HUES48 (cell line): ENCODE measurements at regions not wholly inside any gene's neighbourhood (a gene's known extent, or its start where the extent isn't known, plus 50 kb on each side); places are given as distances from the start of the nearest gene placed in this dataset.

Source experiments
- H3K27ac ChIP-seq: one replicate; pipeline ENCODE4 v1.7.0; 2013; ENCODE audit warnings: low read depth, low read length, inconsistent platforms
- H3K27me3 ChIP-seq: 2 replicates; pipeline ENCODE4 v1.6.1; 2013; ENCODE audit warnings: mild to moderate bottlenecking, low read length; ENCODE audit not compliant: control insufficient read depth, insufficient read depth
- H3K36me3 ChIP-seq: 2 replicates; pipeline ENCODE4 v1.6.1; 2013; ENCODE audit warnings: low read length; ENCODE audit not compliant: control insufficient read depth, insufficient read depth
- H3K4me1 ChIP-seq: 2 replicates; pipeline ENCODE4 v1.6.1; 2013; ENCODE audit warnings: mild to moderate bottlenecking, low read length; ENCODE audit not compliant: control insufficient read depth, insufficient read depth
- H3K4me3 ChIP-seq: 2 replicates; pipeline ENCODE4 v1.5.1; 2013; ENCODE audit warnings: mild to moderate bottlenecking, low read depth, low read length
- H3K9ac ChIP-seq: 2 replicates; pipeline ENCODE4 v1.6.1; 2013; ENCODE audit warnings: mild to moderate bottlenecking, low read depth, low read length, moderate library complexity
- H3K9me3 ChIP-seq: 2 replicates; pipeline ENCODE4 v1.6.1; 2013; ENCODE audit warnings: low read length; ENCODE audit not compliant: control insufficient read depth, insufficient read depth

DNA sequence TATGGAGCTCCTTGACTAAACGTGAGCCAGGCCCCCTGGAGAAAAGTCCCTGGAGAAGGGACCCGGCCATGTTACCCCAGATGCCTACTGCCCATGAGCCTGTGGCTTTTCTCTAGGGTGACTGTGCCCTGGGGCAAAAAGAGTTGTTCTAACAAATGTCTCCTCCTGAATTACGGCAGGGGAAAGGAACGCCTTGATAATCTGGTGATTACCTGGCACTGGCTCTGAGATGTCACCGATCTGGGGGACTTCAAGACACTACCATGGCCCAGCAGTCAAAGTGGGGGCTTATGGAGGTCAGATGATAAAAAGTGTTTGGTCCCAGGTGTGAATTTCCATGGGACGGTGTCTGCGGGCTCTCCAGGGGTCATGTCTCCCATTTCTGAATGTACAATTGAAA lies 140.7 kb downstream of the KLF13 start:
- no peaks in the 10 kb centered on the region for H3K9me3 ChIP-seq
- no peaks in the 10 kb centered on the region for H3K27me3 ChIP-seq
- H3K9ac ChIP-seq: no peak overlapping the region
- no peaks in the 10 kb centered on the region for H3K4me1 ChIP-seq
- H3K27ac ChIP-seq: no peak overlapping the region
- no peak overlapping the region for H3K4me3 ChIP-seq
- no peaks in the 10 kb centered on the region for H3K36me3 ChIP-seq

DNA sequence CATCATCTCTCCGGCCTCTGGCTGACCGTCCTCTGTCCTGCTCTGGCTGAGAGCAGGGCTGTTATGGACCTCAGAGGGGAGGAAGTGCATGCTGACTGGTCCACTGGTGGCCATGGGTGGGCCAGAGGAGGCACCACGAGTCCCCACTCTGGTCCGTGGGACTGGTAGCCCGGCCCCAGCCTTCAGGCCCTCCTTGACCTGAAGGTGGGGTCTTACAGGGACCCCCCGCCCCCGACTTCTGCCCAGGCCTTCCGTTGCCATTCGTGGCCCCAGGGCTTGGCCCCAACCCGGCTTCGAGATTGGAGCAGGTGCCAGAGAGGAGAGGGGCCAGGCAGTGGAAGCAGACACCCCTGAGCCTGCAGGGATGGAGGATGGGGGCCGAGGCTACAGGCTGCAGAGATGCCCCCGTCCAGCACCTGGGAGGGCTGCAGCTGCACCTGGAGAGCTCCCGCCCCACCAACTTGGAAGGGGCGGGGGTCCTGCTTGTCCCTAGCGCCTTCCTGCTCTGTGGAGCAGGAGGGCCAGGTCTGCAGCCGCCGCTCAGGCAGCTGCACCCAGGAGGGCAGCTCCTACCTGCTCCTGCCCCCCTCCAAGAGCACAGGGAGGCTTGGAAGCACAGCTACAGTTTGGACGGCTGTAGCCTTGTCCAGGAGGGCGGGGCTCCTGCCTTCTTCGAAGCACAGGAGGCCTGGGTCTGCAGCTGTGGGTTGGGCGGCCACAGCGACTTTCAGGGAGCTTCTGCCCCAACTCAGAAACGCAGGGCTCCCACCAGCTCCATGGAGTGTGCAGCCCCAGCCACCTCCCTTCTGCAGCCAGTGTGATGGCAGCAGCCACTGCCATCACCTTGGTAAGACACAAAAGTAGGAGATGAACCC lies 142.5 kb downstream of the KLF13 start:
- Histone ChIP-seq H3K4me3 (no peak overlapping the region), H3K27ac (no peak overlapping the region), H3K36me3 (no peaks in the 10 kb centered on the region), H3K27me3 (no peaks in the 10 kb centered on the region), H3K9me3 (no peaks in the 10 kb centered on the region), H3K9ac (no peak overlapping the region), H3K4me1 (no peaks in the 10 kb centered on the region; the same call in 1 of the 2 replicates)

DNA sequence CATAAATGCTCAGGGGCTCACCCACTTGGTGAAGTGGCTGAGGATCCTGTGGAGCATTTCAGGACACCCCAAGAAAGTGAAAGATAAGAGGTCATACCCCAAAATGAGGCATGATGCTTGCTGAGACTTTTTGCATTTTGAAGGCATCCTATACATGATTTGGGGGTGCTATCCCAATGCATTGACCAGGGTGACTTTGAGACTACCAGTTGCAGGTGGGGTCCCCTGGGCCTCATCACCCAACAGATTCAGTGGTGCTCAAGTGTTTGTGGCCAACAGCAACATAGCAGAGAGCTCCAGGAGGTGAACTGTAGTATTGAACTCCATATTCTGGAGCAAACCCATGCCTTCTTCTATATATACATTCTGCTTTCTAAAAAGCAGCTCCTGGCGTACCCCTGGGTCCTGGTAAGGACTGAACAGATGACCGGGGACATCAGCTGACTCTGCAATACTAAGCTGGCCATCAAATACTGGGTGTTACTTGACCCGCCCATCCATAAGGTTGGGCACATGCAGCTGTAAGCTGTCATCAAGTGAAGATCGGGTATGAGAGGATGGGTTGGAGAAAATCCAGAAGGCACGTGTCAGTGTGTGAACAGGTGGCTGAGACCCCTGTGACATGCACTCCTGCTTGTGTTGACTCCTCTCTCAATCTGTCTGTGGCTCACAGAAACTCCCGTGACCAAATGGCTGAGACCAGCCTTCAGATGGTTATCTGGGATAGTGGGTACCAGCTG lies 143.3 kb downstream of the KLF13 start:
- Histone ChIP-seq H3K4me1 (no peaks in the 10 kb centered on the region; the same call in 1 of the 2 replicates), H3K36me3 (no peaks in the 10 kb centered on the region), H3K4me3 (no peak overlapping the region), H3K27me3 (no peaks in the 10 kb centered on the region), H3K9ac (no peak overlapping the region), H3K9me3 (no peaks in the 10 kb centered on the region), H3K27ac (no peak overlapping the region)

DNA sequence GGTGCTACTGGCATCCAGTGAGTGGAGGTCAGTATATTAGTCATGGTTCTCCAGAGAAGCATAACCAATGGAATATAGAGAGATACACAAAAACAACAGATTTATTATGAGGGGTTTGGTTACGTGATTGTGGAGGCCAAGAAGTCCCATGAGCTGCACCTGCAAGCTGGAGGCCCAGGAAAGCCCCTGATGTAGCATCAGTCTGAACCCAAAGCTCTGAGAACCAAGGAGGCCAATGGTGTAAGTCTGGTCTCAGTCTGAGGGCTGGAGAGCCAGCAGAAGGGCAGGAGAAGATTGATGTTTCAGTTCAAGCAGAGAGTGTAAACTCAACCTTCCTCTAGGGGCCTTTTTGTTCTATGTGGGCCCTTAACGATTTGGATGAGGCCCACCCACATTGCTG lies 144.1 kb downstream of the KLF13 start:
- Histone ChIP-seq H3K9me3 (no peaks in the 10 kb centered on the region), H3K27me3 (no peaks in the 10 kb centered on the region), H3K9ac (no peak overlapping the region), H3K4me3 (no peak overlapping the region), H3K27ac (no peak overlapping the region), H3K4me1 (no peaks in the 10 kb centered on the region; the same call in 1 of the 2 replicates), H3K36me3 (no peaks in the 10 kb centered on the region)

DNA sequence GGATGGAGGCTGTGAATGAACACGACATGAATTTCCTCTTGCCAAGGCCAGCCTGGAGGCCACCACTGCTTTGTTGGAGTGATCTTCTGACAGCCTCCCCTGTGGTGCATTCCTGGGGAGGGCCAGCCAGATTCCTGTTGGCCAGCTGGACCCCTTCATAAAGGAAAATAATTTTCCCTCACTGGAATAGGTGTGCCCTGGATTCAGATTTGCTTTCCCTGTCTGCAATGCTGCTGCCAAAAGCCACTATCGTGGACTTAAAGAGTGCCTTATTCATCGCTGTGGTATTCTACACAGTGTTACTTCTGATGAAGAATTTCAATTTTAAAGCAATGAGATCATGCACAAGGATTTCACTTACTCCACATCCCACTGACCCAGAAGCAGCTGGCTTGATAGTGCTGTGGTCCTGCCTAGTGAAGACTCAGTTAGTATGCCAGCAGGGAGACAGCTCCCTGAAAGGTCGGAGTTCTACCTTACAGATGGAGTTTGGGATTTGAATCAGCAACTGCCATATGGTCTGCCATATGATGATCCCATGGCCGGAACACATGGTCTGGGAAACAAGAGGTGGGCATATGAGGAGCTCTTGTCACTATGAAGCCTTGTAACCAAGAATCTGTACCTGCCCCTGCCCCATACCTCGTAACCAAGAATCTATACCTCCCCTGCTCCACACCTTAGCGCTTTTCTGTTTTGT lies 145.2 kb downstream of the KLF13 start:
- Histone ChIP-seq H3K9ac (no peak overlapping the region), H3K4me3 (no peak overlapping the region), H3K9me3 (no peaks in the 10 kb centered on the region), H3K4me1 (no peaks in the 10 kb centered on the region; the same call in 1 of the 2 replicates), H3K27me3 (no peaks in the 10 kb centered on the region), H3K36me3 (no peaks in the 10 kb centered on the region), H3K27ac (no peak overlapping the region)

DNA sequence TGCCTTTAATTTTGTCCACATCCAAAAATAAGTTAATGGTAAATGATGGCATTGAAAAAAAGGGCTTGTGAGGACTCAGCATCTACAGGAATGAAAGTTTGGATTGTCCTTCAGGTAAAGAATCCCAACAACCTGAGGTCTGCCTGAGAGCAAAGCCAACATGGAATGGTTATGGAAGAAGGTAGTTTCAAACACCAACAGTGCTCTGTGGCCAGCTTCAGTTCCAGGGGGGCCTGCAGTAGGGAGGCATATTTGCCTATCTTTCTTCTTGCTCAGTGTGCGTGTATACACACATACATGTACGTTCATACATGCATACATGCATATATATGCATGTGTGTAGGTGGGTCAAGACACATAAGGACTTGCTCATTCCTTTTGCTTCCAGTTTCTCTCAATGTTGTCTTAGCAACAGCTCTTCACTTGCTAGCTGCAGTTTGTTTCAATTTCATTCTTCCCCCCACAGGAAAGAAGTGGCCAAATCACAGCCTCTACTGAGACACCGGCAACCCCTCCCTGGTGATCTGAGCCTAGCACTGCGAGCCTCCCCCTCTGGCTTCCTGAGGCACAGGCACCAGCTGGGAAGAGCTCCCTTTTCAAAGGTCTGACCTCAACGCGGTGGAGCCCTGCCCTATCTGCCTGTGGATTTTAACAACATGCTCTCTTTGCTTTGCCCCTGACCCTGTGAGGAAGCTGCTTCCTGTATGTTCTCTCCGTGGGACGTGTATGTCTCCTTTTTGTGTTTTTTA lies 146.2 kb downstream of the KLF13 start:
- H3K27ac ChIP-seq: no peak overlapping the region
- no peak overlapping the region for H3K4me3 ChIP-seq
- no peak overlapping the region for H3K9ac ChIP-seq
- H3K36me3 ChIP-seq: no peaks in the 10 kb centered on the region
- no peaks in the 10 kb centered on the region for H3K9me3 ChIP-seq
- no peaks in the 10 kb centered on the region for H3K27me3 ChIP-seq
- no peaks in the 10 kb centered on the region; the same call in 1 of the 2 replicates for H3K4me1 ChIP-seq

DNA sequence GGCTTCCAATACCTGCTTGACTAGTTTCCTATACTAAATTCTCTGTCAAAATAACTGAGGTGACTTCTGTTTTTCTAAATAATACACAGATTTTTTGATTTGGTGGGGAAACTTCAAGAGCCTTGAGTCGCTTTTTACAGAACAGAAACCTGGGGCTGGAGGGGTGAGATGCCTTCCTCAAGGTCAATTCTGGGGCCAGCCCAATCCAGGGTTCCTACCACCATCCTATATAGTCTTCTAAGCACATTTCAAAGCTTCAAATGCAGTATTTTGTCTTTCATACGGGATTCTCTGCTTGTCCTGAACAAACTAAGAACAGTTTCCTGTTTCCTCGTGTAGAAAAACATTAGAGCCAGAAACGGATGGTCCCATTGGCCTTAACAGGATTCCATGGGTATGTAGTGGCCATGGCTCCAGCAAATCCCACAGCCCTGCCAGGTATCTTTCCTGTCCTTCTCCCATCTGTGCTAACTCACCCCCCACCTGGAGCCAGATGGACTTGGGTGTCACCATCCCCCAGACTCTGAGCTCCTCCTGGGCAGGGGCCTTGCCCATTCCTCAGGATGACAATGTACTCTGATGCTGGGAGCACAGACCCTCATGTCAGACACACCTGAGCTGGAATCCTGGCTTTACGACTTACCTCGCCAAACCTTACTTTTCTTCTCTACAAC lies 146.9 kb downstream of the KLF13 start:
- H3K4me3 ChIP-seq: no peak overlapping the region
- no peaks in the 10 kb centered on the region for H3K27me3 ChIP-seq
- H3K9ac ChIP-seq: no peak overlapping the region
- H3K9me3 ChIP-seq: no peaks in the 10 kb centered on the region
- no peak overlapping the region for H3K27ac ChIP-seq
- no peaks in the 10 kb centered on the region for H3K36me3 ChIP-seq
- no peaks in the 10 kb centered on the region; the same call in 1 of the 2 replicates for H3K4me1 ChIP-seq

DNA sequence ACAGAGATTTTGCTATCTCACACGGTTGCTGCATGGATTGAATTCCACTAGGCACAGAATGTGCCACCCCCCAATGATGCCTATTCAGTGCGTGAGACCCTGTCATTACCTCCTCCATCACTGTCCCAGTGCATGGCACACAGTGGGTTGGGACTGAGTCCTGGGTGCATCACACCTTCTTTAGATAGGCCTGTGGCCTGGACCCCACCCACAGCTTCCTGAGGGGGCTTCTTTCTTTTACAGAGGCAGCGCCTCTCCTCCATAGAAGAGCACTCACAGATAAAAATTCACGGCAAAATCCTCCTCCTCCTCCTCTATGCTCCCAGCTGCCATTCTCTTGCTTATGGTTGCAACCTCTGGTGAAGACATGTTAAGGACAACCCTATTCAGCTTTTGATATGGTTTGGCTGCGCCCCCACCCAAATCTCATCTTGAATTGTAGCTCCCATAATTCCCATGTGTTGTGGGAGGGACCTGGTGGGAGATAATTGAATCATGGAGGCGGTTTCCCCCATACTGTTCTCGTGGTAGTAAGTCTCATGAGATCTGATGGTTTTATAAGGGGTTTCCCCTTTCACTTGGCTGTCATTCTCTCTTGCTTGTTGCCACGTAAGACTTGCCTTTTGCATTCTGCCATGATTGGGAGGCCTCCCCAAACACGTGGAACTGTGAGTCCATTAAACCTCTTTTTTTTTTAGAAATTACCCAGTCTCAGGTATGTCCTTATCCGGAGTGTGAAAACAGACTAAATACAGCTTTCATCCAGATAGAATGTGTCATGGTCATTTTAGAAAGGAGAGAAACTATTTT lies 147.6 kb downstream of the KLF13 start:
- Histone ChIP-seq H3K36me3 (no peaks in the 10 kb centered on the region), H3K9me3 (no peaks in the 10 kb centered on the region), H3K27me3 (no peaks in the 10 kb centered on the region), H3K4me1 (no peaks in the 10 kb centered on the region; the same call in 1 of the 2 replicates), H3K9ac (no peak overlapping the region), H3K4me3 (no peak overlapping the region), H3K27ac (no peak overlapping the region)

DNA sequence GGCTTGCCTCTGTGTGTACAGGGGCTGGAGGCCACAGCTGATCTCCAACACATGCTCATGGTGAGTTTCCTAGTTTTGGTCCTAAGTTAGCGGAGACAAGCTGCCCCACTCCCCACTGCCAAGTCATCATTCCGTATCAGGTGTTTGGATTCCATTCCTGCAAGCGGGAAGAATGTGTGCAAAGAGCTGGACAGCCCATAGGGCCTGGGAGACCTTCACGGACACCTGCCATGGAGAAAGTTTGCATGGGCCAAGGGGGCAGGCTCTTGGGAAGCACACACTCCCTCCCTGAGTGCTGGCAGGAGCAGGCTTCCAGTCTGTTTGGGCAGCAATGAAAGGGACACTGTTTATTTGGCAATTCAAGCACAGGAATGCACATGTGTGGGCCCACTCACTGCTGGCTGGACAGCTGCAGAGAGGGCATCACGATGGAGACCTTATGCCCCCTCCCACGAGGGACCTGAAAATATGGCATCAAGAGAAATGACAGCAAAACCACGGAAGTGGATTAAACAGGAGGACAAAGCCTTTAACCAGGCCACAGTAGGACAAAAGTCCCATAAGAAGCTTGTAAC lies 149.7 kb downstream of the KLF13 start:
- no peak overlapping the region for H3K9ac ChIP-seq
- H3K9me3 ChIP-seq: no peaks in the 10 kb centered on the region
- peaks cover 4% of the 10 kb centered on the region for H3K27me3 ChIP-seq
- no peaks in the 10 kb centered on the region; the same call in 1 of the 2 replicates for H3K4me1 ChIP-seq
- H3K27ac ChIP-seq: no peak overlapping the region
- no peak overlapping the region for H3K4me3 ChIP-seq
- no peaks in the 10 kb centered on the region for H3K36me3 ChIP-seq
